Activated CD4-positive, alpha-beta memory T cell treated with anti-CD3 and anti-CD28 coated beads for 36 hours (primary cell): ENCODE measurements at regions not wholly inside any gene's neighbourhood (a gene's known extent, or its start where the extent isn't known, plus 50 kb on each side); places are given as distances from the start of the nearest gene placed in this dataset.
"Not testable (repeated sequence)": the region's sequence is repeated elsewhere in the genome, so short reads cannot be mapped to it uniquely, and the experiment has no call there.

Source experiments
- CTCF ChIA-PET: fragments of 350-600 bp; sonication (Branson Sonifier 250); formaldehyde crosslinking; loops from one replicate; lab custom pipeline; 2021; ENCODE audit warnings: antibody characterized with exemption, inconsistent platforms; lab: Charles Lee
- POLR2A ChIA-PET: fragments of 350-600 bp; sonication (Branson Sonifier 250); formaldehyde crosslinking; loops from one replicate; lab custom pipeline; 2021; ENCODE audit warnings: antibody characterized with exemption; lab: Charles Lee
- DNase-seq: peaks from one replicate; pipeline ENCODE4 v3.0.0-alpha.2; 2020
- H3K27ac Mint-ChIP-seq: one replicate; pipeline ENCODE4 v1.8.0; 2021; ENCODE audit warnings: mixed read lengths
- H3K27me3 Mint-ChIP-seq: one replicate; pipeline ENCODE4 v1.8.0; 2021; ENCODE audit warnings: mixed read lengths
- H3K36me3 Mint-ChIP-seq: one replicate; pipeline ENCODE4 v1.8.0; 2021; ENCODE audit warnings: mixed read lengths
- H3K4me1 Mint-ChIP-seq: one replicate; pipeline ENCODE4 v1.8.0; 2021; ENCODE audit warnings: low read depth, mixed read lengths
- H3K4me3 Mint-ChIP-seq: one replicate; pipeline ENCODE4 v1.8.0; 2021; ENCODE audit warnings: mild to moderate bottlenecking, mixed read lengths
- H3K9me3 Mint-ChIP-seq: one replicate; pipeline ENCODE4 v1.8.0; 2021; ENCODE audit warnings: mixed read lengths
- intact Hi-C: fragments of 100-400 bp; cut with micrococcal nuclease; formaldehyde crosslinking; loops from one replicate; pipeline ENCODE4 v1.15.1; 2023

GRCh38 chr6:87763276-87763675 lies 61.2 kb upstream of the AKIRIN2 start:
- POLR2A ChIA-PET, result no interaction called here
- no peaks in the 10 kb centered on the region for H3K9me3 Mint-ChIP-seq
- CTCF ChIA-PET, result no interaction called here
- no peak overlapping the region for H3K27ac Mint-ChIP-seq
- intact Hi-C loops, result no loop called here
- no peaks in the 10 kb centered on the region for H3K27me3 Mint-ChIP-seq
- DNase-seq, result no peak
- no peak overlapping the region for H3K4me3 Mint-ChIP-seq
- H3K36me3 Mint-ChIP-seq, result no peaks in the 10 kb centered on the region
- H3K4me1 Mint-ChIP-seq, result no peaks in the 10 kb centered on the region

GRCh38 chr6:87762116-87762515 lies 60.1 kb upstream of the AKIRIN2 start:
- Mint-ChIP-seq H3K27ac (no peak overlapping the region), H3K9me3 (no peaks in the 10 kb centered on the region), H3K4me3 (no peak overlapping the region), H3K4me1 (peaks cover 2% of the 10 kb centered on the region), H3K36me3 (no peaks in the 10 kb centered on the region), H3K27me3 (no peaks in the 10 kb centered on the region)
- POLR2A ChIA-PET, result no interaction called here
- DNase-seq, result no peak
- CTCF ChIA-PET, result no interaction called here
- intact Hi-C loops, result no loop called here

- Mint-ChIP-seq H3K27me3 (no peaks in the 10 kb centered on the region), H3K4me1 (peaks cover 14% of the 10 kb centered on the region), H3K36me3 (no peaks in the 10 kb centered on the region), H3K9me3 (no peaks in the 10 kb centered on the region), H3K4me3 (no peak overlapping the region), H3K27ac (no peak overlapping the region)
- intact Hi-C loops, result loop anchor here (1.0 kb wide), 1 partner anchor 19 kb away; no protein-coding TSS in a partner anchor
- POLR2A ChIA-PET, result interaction anchor here (1.2 kb wide), 1 partner anchor 25 kb away, joined by 5 read pairs; no protein-coding TSS in a partner anchor
- CTCF ChIA-PET, result no interaction called here
- no peak for DNase-seq
Observed at GRCh38 chr6:87757792-87758191, 55.8 kb upstream of the AKIRIN2 start.

- CTCF ChIA-PET, result interaction anchor here (0.6 to 1.1 kb wide), 4 partner anchors 19 to 304 kb away, joined by 3 to 5 read pairs (median 4); no protein-coding TSS in a partner anchor
- no peaks in the 10 kb centered on the region for H3K9me3 Mint-ChIP-seq
- peak overlapping the region; percentile 6 for H3K27ac Mint-ChIP-seq
- POLR2A ChIA-PET, result interaction anchor here (0.6 to 1.4 kb wide), 5 partner anchors 19 to 54 kb away, joined by 3 to 7 read pairs (median 3); partner anchors contain the start of gene AKIRIN2
- H3K27me3 Mint-ChIP-seq, result no peaks in the 10 kb centered on the region
- H3K4me3 Mint-ChIP-seq, result no peak overlapping the region
- peaks cover 14% of the 10 kb centered on the region for H3K4me1 Mint-ChIP-seq
- H3K36me3 Mint-ChIP-seq, result no peaks in the 10 kb centered on the region
- intact Hi-C loops, result loop anchor here (1.0 kb wide), 1 partner anchor 19 kb away; no protein-coding TSS in a partner anchor
- DNase-seq, result peak; percentile 63
Observed at GRCh38 chr6:87756858-87757257, 54.8 kb upstream of the AKIRIN2 start.

- H3K27me3 Mint-ChIP-seq, result no peaks in the 10 kb centered on the region
Observed at GRCh38 chr6:87755708-87756671, 54.0 kb upstream of the AKIRIN2 start.

GRCh38 chr6:87754828-87755227 lies 52.8 kb upstream of the AKIRIN2 start:
- no peak overlapping the region for H3K27ac Mint-ChIP-seq
- CTCF ChIA-PET, result interaction anchor here (0.6 kb wide), 1 partner anchor 60 kb away, joined by 3 read pairs; no protein-coding TSS in a partner anchor
- intact Hi-C loops, result no loop called here
- POLR2A ChIA-PET, result no interaction called here
- no peak overlapping the region for H3K4me3 Mint-ChIP-seq
- no peaks in the 10 kb centered on the region for H3K36me3 Mint-ChIP-seq
- H3K27me3 Mint-ChIP-seq, result no peaks in the 10 kb centered on the region
- no peak for DNase-seq
- H3K4me1 Mint-ChIP-seq, result peaks cover 14% of the 10 kb centered on the region
- H3K9me3 Mint-ChIP-seq, result no peaks in the 10 kb centered on the region

More at GRCh38 chr6:87755708-87756671, 54.0 kb upstream of the AKIRIN2 start:
- intact Hi-C loops, result no loop called here
- no peaks in the 10 kb centered on the region for H3K36me3 Mint-ChIP-seq
- no peaks in the 10 kb centered on the region for H3K9me3 Mint-ChIP-seq
- ChIA-PET POLR2A (interaction anchor here (1.2 to 1.4 kb wide), 3 partner anchors 18 to 52 kb away, joined by 3 to 7 read pairs (median 5); no protein-coding TSS in a partner anchor), CTCF (interaction anchor here (0.6 to 1.1 kb wide), 3 partner anchors 19 to 69 kb away, joined by 3 to 4 read pairs (median 3); no protein-coding TSS in a partner anchor)
- no peak for DNase-seq
- H3K4me1 Mint-ChIP-seq, result peaks cover 14% of the 10 kb centered on the region
- no peak overlapping the region for H3K27ac Mint-ChIP-seq
- no peak overlapping the region for H3K4me3 Mint-ChIP-seq

- ChIA-PET POLR2A (no interaction called here), CTCF (no interaction called here)
- intact Hi-C loops, result no loop called here
- Mint-ChIP-seq H3K4me3 (no peak overlapping the region), H3K27me3 (no peaks in the 10 kb centered on the region), H3K27ac (no peak overlapping the region), H3K4me1 (peaks cover 14% of the 10 kb centered on the region), H3K9me3 (no peaks in the 10 kb centered on the region), H3K36me3 (no peaks in the 10 kb centered on the region)
- no peak for DNase-seq
Observed at GRCh38 chr6:87753131-87753685, 51.2 kb upstream of the AKIRIN2 start.

- H3K27me3 Mint-ChIP-seq, CTCF ChIA-PET, DNase-seq, POLR2A ChIA-PET, H3K36me3 Mint-ChIP-seq, H3K27ac Mint-ChIP-seq, H3K9me3 Mint-ChIP-seq, H3K4me3 Mint-ChIP-seq, intact Hi-C loops: not testable (repeated sequence)
- peaks cover 14% of the 10 kb centered on the region for H3K4me1 Mint-ChIP-seq
Observed at GRCh38 chr6:87752503-87752902, 50.5 kb upstream of the AKIRIN2 start.
